Small intestine (tissue), 7 donors: ENCODE measurements at regions not wholly inside any gene's neighbourhood (a gene's known extent, or its start where the extent isn't known, plus 50 kb on each side); places are given as distances from the start of the nearest gene placed in this dataset.

Experiments used
- DNase-seq, 2 donors: peaks; one replicate each; pipeline versions ENCODE4 v3.0.0 to v3.0.0-alpha.2; 2013
- FAIRE-seq: peaks from 2 replicates; lab custom pipeline; 2012; peaks lifted over from hg19 to GRCh38; lab: Jason Lieb, UNC
- H3K27ac ChIP-seq, 3 donors: one replicate each; pipeline ENCODE4 v1.5.1; 2013; ENCODE audit warnings: low read length in 2 of 3, mild to moderate bottlenecking in 2 of 3, control low read depth in 1 of 3, inconsistent platforms in 1 of 3, low read depth in 1 of 3, moderate library complexity in 1 of 3
- H3K27me3 ChIP-seq, 3 donors: one replicate each; pipeline ENCODE4 v1.6.1; 2013; ENCODE audit warnings: low read length in 3 of 3, inconsistent platforms in 1 of 3; ENCODE audit not compliant: control insufficient read depth in 3 of 3, insufficient read depth in 3 of 3
- H3K36me3 ChIP-seq, 3 donors: one replicate each; pipeline ENCODE4 v1.6.1; 2013; ENCODE audit warnings: low read length in 3 of 3, inconsistent platforms in 1 of 3, low read depth in 1 of 3, mild to moderate bottlenecking in 1 of 3, moderate library complexity in 1 of 3; ENCODE audit not compliant: control insufficient read depth in 3 of 3, insufficient read depth in 2 of 3
- H3K4me1 ChIP-seq, 3 donors: one replicate each; pipeline ENCODE4 v1.6.1; 2013; ENCODE audit warnings: low read length in 2 of 3, inconsistent platforms in 1 of 3, low read depth in 1 of 3, mild to moderate bottlenecking in 1 of 3, moderate library complexity in 1 of 3; ENCODE audit not compliant: control insufficient read depth in 3 of 3, insufficient read depth in 2 of 3
- H3K4me3 ChIP-seq, 3 donors: one replicate each; pipeline ENCODE4 v1.5.1; 2013; ENCODE audit warnings: low read length in 3 of 3, control low read depth in 1 of 3, inconsistent platforms in 1 of 3, low read depth in 1 of 3, mild to moderate bottlenecking in 1 of 3, moderate library complexity in 1 of 3
- H3K9me3 ChIP-seq, 2 donors: one replicate each; pipeline ENCODE4 v1.6.1; 2013; ENCODE audit warnings: low read depth in 1 of 2, low read length in 1 of 2; ENCODE audit not compliant: control insufficient read depth in 2 of 2, insufficient read depth in 1 of 2
- WGBS, 3 donors: extraction: QIAGEN DNeasy Blood & Tissue Kit; methylation state at CpG; one replicate each; pipeline ENCODE4 v1.1.7; 2013; 5-methylcytosine and 5-hydroxymethylcytosine counted together
- donor health status: healthy with polysubstance abuse.
- donor health status: control.
- donor health status: control.
- donor health status: Bipolar disorder and iron deficiency.
- donor health status: healthy.

GRCh38 chr2:5359397-5359796, 332.8 kb upstream of the SOX11 start:
- WGBS, 3 donors: 73 to 79% (median 78%) methylated on average over 6 of the region's 6 CpGs
- H3K36me3 ChIP-seq: no peaks in the 10 kb centered on the region
- H3K4me3 ChIP-seq: no peak overlapping the region
- DNase-seq (no peak), FAIRE-seq (no peak)
- H3K4me1 ChIP-seq: no peaks in the 10 kb centered on the region
- H3K9me3 ChIP-seq: no peaks in the 10 kb centered on the region
- peaks cover 0 to 2% (median 0%) of the 10 kb centered on the region in 3 donors for H3K27me3 ChIP-seq
- H3K27ac ChIP-seq: no peak overlapping the region

GRCh38 chr2:5360081-5360480, 332.1 kb upstream of the SOX11 start:
- H3K9me3 ChIP-seq: no peaks in the 10 kb centered on the region
- 79 to 88% (median 87%) methylated on average over 9 of the region's 9 CpGs for WGBS, 3 donors
- DNase-seq: no peak

DNA sequence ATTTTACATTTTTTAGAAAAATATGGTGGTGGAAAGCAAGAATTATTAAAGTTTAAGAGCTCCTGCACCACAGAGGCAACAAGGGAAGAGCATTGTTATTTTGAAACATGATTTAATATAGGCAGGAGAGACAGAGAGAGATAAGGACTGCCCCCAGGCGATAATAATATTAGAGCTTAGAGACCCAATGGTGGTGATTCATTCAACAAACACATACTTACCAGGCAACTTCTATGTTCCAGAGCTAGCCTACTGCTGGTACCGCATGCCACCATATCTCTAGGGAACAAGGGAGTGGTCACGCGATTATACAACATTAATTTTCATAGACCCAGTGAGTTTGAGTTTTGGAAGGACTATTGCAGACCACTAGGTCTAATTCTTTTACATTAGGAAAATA, 327.8 kb upstream of the SOX11 start:
- Histone ChIP-seq H3K9me3 (peaks cover 0 to 1% of the 10 kb centered on the region in 2 donors), H3K27me3 (peaks cover 0 to 2% (median 0%) of the 10 kb centered on the region in 3 donors), H3K4me3 (no peak overlapping the region), H3K4me1 (peaks cover 0 to 9% (median 0%) of the 10 kb centered on the region in 3 donors), H3K36me3 (no peaks in the 10 kb centered on the region), H3K27ac (no peak overlapping the region)
- 78 to 87% (median 84%) methylated on average over 4 of the region's 4 CpGs for WGBS, 3 donors
- DNase-seq (no peak), FAIRE-seq (no peak)

More at GRCh38 chr2:5360081-5360480, 332.1 kb upstream of the SOX11 start:
- no peak overlapping the region for H3K27ac ChIP-seq
- no peaks in the 10 kb centered on the region for H3K36me3 ChIP-seq
- H3K4me3 ChIP-seq: no peak overlapping the region
- no peak for FAIRE-seq
- peaks cover 0 to 2% (median 0%) of the 10 kb centered on the region in 3 donors for H3K27me3 ChIP-seq
- H3K4me1 ChIP-seq: no peaks in the 10 kb centered on the region

- FAIRE-seq: no peak
Measured at GRCh38 chr2:5365871-5366461, 326.2 kb upstream of the SOX11 start.

DNA sequence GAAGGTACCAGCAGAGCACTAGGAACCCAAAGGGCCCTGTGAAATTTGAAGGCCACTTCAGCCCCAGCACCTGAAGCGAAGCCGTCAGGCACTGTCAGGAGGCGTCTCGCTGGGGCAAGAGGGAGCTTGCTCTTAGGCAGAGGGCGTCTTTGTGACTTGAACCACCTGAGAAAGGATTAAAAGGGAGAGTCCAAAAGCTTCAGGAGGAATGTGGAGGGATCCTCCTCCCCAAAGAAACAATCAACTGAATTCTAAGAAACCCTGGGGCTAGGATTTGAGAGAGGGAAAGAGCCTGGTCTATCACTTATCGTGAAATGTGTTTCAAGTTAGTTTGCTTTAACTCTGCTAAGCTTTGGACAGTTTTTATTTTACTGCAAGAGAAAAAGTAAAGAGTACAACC, 324.9 kb upstream of the SOX11 start:
- no peaks in the 10 kb centered on the region for H3K36me3 ChIP-seq
- no peak overlapping the region for H3K27ac ChIP-seq
- H3K4me3 ChIP-seq: no peak overlapping the region
- peaks cover 0 to 2% (median 0%) of the 10 kb centered on the region in 3 donors for H3K27me3 ChIP-seq
- DNase-seq: no peak
- no peak for FAIRE-seq
- WGBS, 3 donors: 91 to 95% (median 94%) methylated on average over 6 of the region's 6 CpGs
- H3K4me1 ChIP-seq: peaks cover 0 to 13% (median 0%) of the 10 kb centered on the region in 3 donors
- H3K9me3 ChIP-seq: peaks cover 0 to 1% of the 10 kb centered on the region in 2 donors

More at GRCh38 chr2:5365871-5366461, 326.2 kb upstream of the SOX11 start:
- Histone ChIP-seq H3K4me1 (peaks cover 0 to 9% (median 0%) of the 10 kb centered on the region in 3 donors), H3K27ac (no peak overlapping the region), H3K27me3 (peaks cover 0 to 2% (median 0%) of the 10 kb centered on the region in 3 donors), H3K4me3 (no peak overlapping the region), H3K9me3 (peaks cover 0 to 1% of the 10 kb centered on the region in 2 donors), H3K36me3 (no peaks in the 10 kb centered on the region)
- peak; percentile 7 to 87 for DNase-seq
- 17 to 28% (median 25%) methylated on average over 20 of the region's 20 CpGs for WGBS, 3 donors

- peaks cover 0 to 19% (median 0%) of the 10 kb centered on the region in 3 donors for H3K4me1 ChIP-seq
- H3K27me3 ChIP-seq: no peaks in the 10 kb centered on the region
- H3K27ac ChIP-seq: no peak overlapping the region
- peaks cover 0 to 1% of the 10 kb centered on the region in 2 donors for H3K9me3 ChIP-seq
- no peak for DNase-seq
- no peaks in the 10 kb centered on the region for H3K36me3 ChIP-seq
- H3K4me3 ChIP-seq: no peak overlapping the region
- 64 to 81% (median 70%) methylated on average over 7 of the region's 7 CpGs for WGBS, 3 donors
- FAIRE-seq: no peak
Measured at GRCh38 chr2:5368263-5368662, 323.9 kb upstream of the SOX11 start.

GRCh38 chr2:5369510-5369909, 322.7 kb upstream of the SOX11 start:
- H3K27ac ChIP-seq: no peak overlapping the region
- DNase-seq (no peak), FAIRE-seq (no peak)
- 88 to 94% (median 92%) methylated on average over 7 of the region's 7 CpGs for WGBS, 3 donors
- H3K4me3 ChIP-seq: no peak overlapping the region
- H3K36me3 ChIP-seq: no peaks in the 10 kb centered on the region
- no peaks in the 10 kb centered on the region for H3K27me3 ChIP-seq
- peaks cover 0 to 1% of the 10 kb centered on the region in 2 donors for H3K9me3 ChIP-seq
- peaks cover 0 to 24% (median 0%) of the 10 kb centered on the region in 3 donors for H3K4me1 ChIP-seq

GRCh38 chr2:5370158-5370557, 322.0 kb upstream of the SOX11 start:
- DNase-seq (no peak), FAIRE-seq (no peak)
- Histone ChIP-seq H3K27ac (no peak overlapping the region), H3K9me3 (peaks cover 0 to 1% of the 10 kb centered on the region in 2 donors), H3K36me3 (no peaks in the 10 kb centered on the region), H3K4me3 (no peak overlapping the region), H3K4me1 (peaks cover 0 to 29% (median 0%) of the 10 kb centered on the region in 3 donors), H3K27me3 (no peaks in the 10 kb centered on the region)
- WGBS, 3 donors: 89 to 91% (median 90%) methylated on average over 5 of the region's 5 CpGs
